ENCODE measurements at regions not wholly inside any gene's neighbourhood (a gene's known extent, or its start where the extent isn't known, plus 50 kb on each side); places are given as distances from the start of the nearest gene placed in this dataset. TPM values are rescaled to one million over a fixed set of nuclear protein-coding genes. Genes with fewer than 3 reads are reported as not detected.

Small RNA genes lying in the stretch of these regions (small RNA-seq; reads per million reads assigned to genes)
- gene MIR3680-1 (ENCODE audit: insufficient read length, low read depth, low replicate concordance) = not detected
